ENCODE measurements at regions not wholly inside any gene's neighbourhood (a gene's known extent, or its start where the extent isn't known, plus 50 kb on each side); places are given as distances from the start of the nearest gene placed in this dataset.

DNA sequence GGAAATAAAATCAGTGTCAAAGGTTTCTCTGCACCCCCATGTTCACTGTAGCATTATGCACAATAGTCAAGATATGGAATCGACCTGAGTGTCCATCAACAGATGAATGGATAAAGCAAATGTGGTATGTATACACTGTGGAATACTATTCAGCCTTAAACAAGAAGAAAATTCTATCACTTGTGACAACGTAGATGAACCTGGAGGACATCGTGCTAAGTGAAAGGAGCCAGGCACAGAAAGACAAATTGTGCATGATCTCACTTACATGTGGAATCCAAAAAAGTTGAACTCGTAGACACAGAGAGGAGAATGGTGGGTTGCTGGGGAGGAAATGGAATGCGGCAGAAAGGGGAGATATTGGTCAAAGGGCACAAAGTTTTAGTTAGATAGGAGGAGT lies 136.3 kb upstream of the ESR1 start:
- no peaks in the 10 kb centered on the region for H3K27me3 ChIP-seq
- TF ChIP-seq, protein P1, sequence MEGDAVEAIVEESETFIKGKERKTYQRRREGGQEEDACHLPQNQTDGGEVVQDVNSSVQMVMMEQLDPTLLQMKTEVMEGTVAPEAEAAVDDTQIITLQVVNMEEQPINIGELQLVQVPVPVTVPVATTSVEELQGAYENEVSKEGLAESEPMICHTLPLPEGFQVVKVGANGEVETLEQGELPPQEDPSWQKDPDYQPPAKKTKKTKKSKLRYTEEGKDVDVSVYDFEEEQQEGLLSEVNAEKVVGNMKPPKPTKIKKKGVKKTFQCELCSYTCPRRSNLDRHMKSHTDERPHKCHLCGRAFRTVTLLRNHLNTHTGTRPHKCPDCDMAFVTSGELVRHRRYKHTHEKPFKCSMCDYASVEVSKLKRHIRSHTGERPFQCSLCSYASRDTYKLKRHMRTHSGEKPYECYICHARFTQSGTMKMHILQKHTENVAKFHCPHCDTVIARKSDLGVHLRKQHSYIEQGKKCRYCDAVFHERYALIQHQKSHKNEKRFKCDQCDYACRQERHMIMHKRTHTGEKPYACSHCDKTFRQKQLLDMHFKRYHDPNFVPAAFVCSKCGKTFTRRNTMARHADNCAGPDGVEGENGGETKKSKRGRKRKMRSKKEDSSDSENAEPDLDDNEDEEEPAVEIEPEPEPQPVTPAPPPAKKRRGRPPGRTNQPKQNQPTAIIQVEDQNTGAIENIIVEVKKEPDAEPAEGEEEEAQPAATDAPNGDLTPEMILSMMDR (IDR thresholded peaks at IDR 0.05), result no peak
- TF ChIP-seq POLR2A (IDR thresholded peaks at IDR 0.05), result no peak
- no peaks in the 10 kb centered on the region for H3K4me1 ChIP-seq
- H3K4me3 ChIP-seq, result no peak overlapping the region
- no peak overlapping the region for H3K27ac ChIP-seq
- no peaks in the 10 kb centered on the region for H3K36me3 ChIP-seq
- intact Hi-C loops (cut with DNase I; ENCODE audit: low total_unique reads), result no loop called here
- H3K9me3 ChIP-seq, result no peaks in the 10 kb centered on the region
- no peak for DNase-seq

DNA sequence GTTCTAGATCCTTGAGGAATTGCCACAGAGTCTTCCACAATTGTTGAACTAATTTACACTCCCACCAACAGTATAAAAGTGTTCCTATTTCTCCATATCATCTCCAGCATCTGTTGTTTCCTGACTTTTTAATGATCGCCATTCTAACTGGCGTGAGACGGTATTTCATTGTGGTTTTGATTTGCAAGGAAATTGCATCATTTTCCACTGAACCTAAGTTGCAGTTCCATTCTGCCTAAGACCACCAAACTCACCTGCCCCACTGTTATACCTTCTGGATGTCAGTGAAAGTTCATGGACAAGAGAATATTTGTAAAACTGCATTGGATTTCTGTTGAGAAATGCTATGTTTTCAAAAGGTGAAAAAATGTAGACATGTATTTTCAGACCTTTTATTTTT lies 132.9 kb upstream of the ESR1 start:
- Histone ChIP-seq H3K27me3 (no peaks in the 10 kb centered on the region), H3K4me3 (no peak overlapping the region), H3K4me1 (no peaks in the 10 kb centered on the region), H3K27ac (no peak overlapping the region), H3K36me3 (no peaks in the 10 kb centered on the region), H3K9me3 (no peaks in the 10 kb centered on the region)
- TF ChIP-seq, protein P1 (IDR thresholded peaks at IDR 0.05), result no peak
- TF ChIP-seq POLR2A (IDR thresholded peaks at IDR 0.05), result no peak
- no peak for DNase-seq
- intact Hi-C loops (cut with DNase I; ENCODE audit: low total_unique reads), result no loop called here

GRCh38 chr6:151675746-151676459 lies 131.6 kb upstream of the ESR1 start:
- no peak for TF ChIP-seq POLR2A (IDR thresholded peaks at IDR 0.05)
- TF ChIP-seq, protein P1 (IDR thresholded peaks at IDR 0.05), result peak; percentile 18 to 69 (median 50)
- Histone ChIP-seq H3K27me3 (no peaks in the 10 kb centered on the region), H3K4me3 (no peak overlapping the region), H3K36me3 (no peaks in the 10 kb centered on the region), H3K27ac (no peak overlapping the region), H3K9me3 (no peaks in the 10 kb centered on the region), H3K4me1 (no peaks in the 10 kb centered on the region)
- DNase-seq, result no peak
- intact Hi-C loops (cut with DNase I; ENCODE audit: low total_unique reads), result no loop called here

DNA sequence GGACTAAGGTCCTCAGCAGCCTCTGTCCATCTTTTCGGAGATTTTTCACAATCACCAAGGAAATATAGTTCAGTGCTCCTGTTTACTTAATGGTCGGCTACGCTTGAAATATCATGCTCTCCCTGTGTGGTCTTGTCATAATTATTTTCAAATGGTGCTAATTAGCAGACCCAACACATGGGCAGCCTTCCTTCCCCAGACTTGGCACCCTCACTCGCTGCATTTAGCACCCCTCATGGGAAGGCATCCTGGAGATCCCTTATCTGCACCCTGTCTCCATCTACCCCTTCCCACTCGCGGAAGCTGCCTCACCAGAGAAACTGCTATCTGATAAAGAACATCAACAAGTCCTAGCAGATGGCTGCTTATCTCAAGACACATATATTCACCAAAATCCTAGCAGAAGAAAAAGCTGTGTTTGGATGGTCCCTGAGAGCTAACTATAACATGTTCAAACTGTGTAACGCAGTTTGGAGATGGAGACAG lies 131.0 kb upstream of the ESR1 start:
- intact Hi-C loops (cut with DNase I; ENCODE audit: low total_unique reads), result no loop called here
- no peaks in the 10 kb centered on the region for H3K4me1 ChIP-seq
- H3K9me3 ChIP-seq, result no peaks in the 10 kb centered on the region
- H3K27ac ChIP-seq, result no peak overlapping the region
- H3K36me3 ChIP-seq, result no peaks in the 10 kb centered on the region
- no peaks in the 10 kb centered on the region for H3K27me3 ChIP-seq
- H3K4me3 ChIP-seq, result no peak overlapping the region
- TF ChIP-seq, protein P1 (IDR thresholded peaks at IDR 0.05), result no peak
- no peak for TF ChIP-seq POLR2A (IDR thresholded peaks at IDR 0.05)
- no peak for DNase-seq

GRCh38 chr6:151677404-151677803 lies 130.1 kb upstream of the ESR1 start:
- TF ChIP-seq, protein P1 (IDR thresholded peaks at IDR 0.05), result no peak
- no peak for TF ChIP-seq POLR2A (IDR thresholded peaks at IDR 0.05)
- intact Hi-C loops (cut with DNase I; ENCODE audit: low total_unique reads), result no loop called here
- H3K4me1 ChIP-seq, result no peaks in the 10 kb centered on the region

More at GRCh38 chr6:151677404-151677803, 130.1 kb upstream of the ESR1 start:
- DNase-seq, result no peak
- Histone ChIP-seq H3K4me3 (no peak overlapping the region), H3K9me3 (no peaks in the 10 kb centered on the region), H3K27me3 (no peaks in the 10 kb centered on the region), H3K27ac (no peak overlapping the region), H3K36me3 (no peaks in the 10 kb centered on the region)
